ENCODE measurements at regions not wholly inside any gene's neighbourhood (a gene's known extent, or its start where the extent isn't known, plus 50 kb on each side); places are given as distances from the start of the nearest gene placed in this dataset.

GRCh38 chr16:60655514-60656153 lies 1380.6 kb downstream of the CDH8 start:
- no peak for TF ChIP-seq REST (IDR thresholded peaks at IDR 0.05)
- TF ChIP-seq GABPA (IDR thresholded peaks at IDR 0.05 in 1 of 2, conservative IDR thresholded peaks at IDR 0.05 in 1 of 2) = no peak
- TF ChIP-seq ATF3 (IDR thresholded peaks at IDR 0.05) = no peak
- no peak for TF ChIP-seq CTCF (IDR thresholded peaks at IDR 0.05; ENCODE audit: low read depth, low read length, missing input control)
- TF ChIP-seq TAF1 (conservative IDR thresholded peaks at IDR 0.05) = no peak
- TF ChIP-seq ZBTB33 (IDR thresholded peaks at IDR 0.05) = no peak
- no peak for TF ChIP-seq EGR1 (IDR thresholded peaks at IDR 0.05; ENCODE audit: low read depth in 2 of 2)
- TF ChIP-seq RAD21 (IDR thresholded peaks at IDR 0.05) = no peak
- no peak for TF ChIP-seq FOXA1 (IDR thresholded peaks at IDR 0.05)
- no peak for TF ChIP-seq MAX (IDR thresholded peaks at IDR 0.05)
- TF ChIP-seq JUND (IDR thresholded peaks at IDR 0.05) = no peak
- TF ChIP-seq YY1 (IDR thresholded peaks at IDR 0.05) = no peak

Measured in liver (tissue), 3 donors.